SK-N-SH (cell line): ENCODE measurements at regions not wholly inside any gene's neighbourhood (a gene's known extent, or its start where the extent isn't known, plus 50 kb on each side); places are given as distances from the start of the nearest gene placed in this dataset.

Experiments
- CTCF ChIA-PET: fragments of 300-600, 350-600 bp; formaldehyde crosslinking; extraction: SDS; loops from one replicate; lab custom pipeline; 2021; lab: Yijun Ruan, JAX
- POLR2A ChIA-PET: fragments of 350-600 bp; sonication (Branson Sonifier 250); formaldehyde crosslinking; extraction: SDS; loops from one replicate; lab custom pipeline; 2020; ENCODE audit warnings: antibody characterized with exemption, inconsistent platforms; lab: Yijun Ruan, JAX
- DNase-seq: peaks from one replicate; pipeline ENCODE4 v3.0.0; 2012
- H2AFZ ChIP-seq: fragments of 200-600 bp; sonication (generic); 2 replicates; pipeline ENCODE4 v1.8.1; 2016; ENCODE audit warnings: antibody characterized with exemption, mild to moderate bottlenecking, low read depth
- H3F3A ChIP-seq: fragments of 200-600 bp; sonication (generic); replicated peaks from 2 replicates; pipeline ENCODE3; 2016; ENCODE audit warnings: antibody characterized with exemption, mild to moderate bottlenecking; ENCODE audit not compliant: insufficient read depth
- H3K27ac ChIP-seq, 2 experiments: fragments of 200-500 bp in 1 of 2; fragments of 200-600 bp in 1 of 2; sonication (Bioruptor generic) in 1 of 2; sonication (generic), shearing (Covaris generic) in 1 of 2; 2 replicates each; pipeline versions ENCODE4 v1.5.1 to v1.6.1; 2014 to 2016; ENCODE audit warnings: low read depth in 2 of 2, inconsistent platforms in 1 of 2, low read length in 1 of 2, mild to moderate bottlenecking in 1 of 2, mixed read lengths in 1 of 2
- H3K27me3 ChIP-seq: fragments of 200-600 bp; sonication (generic), shearing (Covaris generic); 2 replicates; pipeline ENCODE4 v1.6.1; 2016; ENCODE audit warnings: mixed run types; ENCODE audit not compliant: insufficient read depth
- H3K36me3 ChIP-seq, 2 experiments: fragments of 200-500 bp in 1 of 2; fragments of 200-600 bp in 1 of 2; sonication (Bioruptor generic) in 1 of 2; sonication (generic) in 1 of 2; replicated peaks in 1 of 2; 2 replicates each; pipeline versions ENCODE3 to v1.5.1; 2014 to 2016; ENCODE audit warnings: low read length in 1 of 2, mild to moderate bottlenecking in 1 of 2; ENCODE audit not compliant: insufficient read depth in 2 of 2, control insufficient read depth in 1 of 2
- H3K4me1 ChIP-seq, 2 experiments: fragments of 200-500 bp in 1 of 2; fragments of 200-600 bp in 1 of 2; sonication (Bioruptor generic) in 1 of 2; sonication (generic), shearing (Covaris generic) in 1 of 2; 2 replicates each; pipeline versions ENCODE4 v1.5.1 to v1.6.1; 2014 to 2016; ENCODE audit warnings: low read depth in 1 of 2, low read length in 1 of 2, mixed run types in 1 of 2; ENCODE audit not compliant: insufficient read depth in 2 of 2, control insufficient read depth in 1 of 2
- H3K4me2 ChIP-seq: fragments of 200-600 bp; sonication (generic), shearing (Covaris generic); 2 replicates; pipeline ENCODE4 v1.6.1; 2017; ENCODE audit warnings: mixed run types
- H3K4me3 ChIP-seq, 2 experiments: fragments of 200-500 bp in 1 of 2; fragments of 200-600 bp in 1 of 2; sonication (Bioruptor generic) in 1 of 2; sonication (generic), shearing (Covaris generic) in 1 of 2; 2 replicates each; pipeline versions ENCODE4 v1.5.1 to v1.8.1; 2014 to 2016; ENCODE audit warnings: low read depth in 2 of 2, inconsistent platforms in 1 of 2, low read length in 1 of 2, mild to moderate bottlenecking in 1 of 2, mixed read lengths in 1 of 2, moderate library complexity in 1 of 2
- H3K79me2 ChIP-seq: fragments of 200-600 bp; sonication (generic); 2 replicates; pipeline ENCODE4 v1.8.1; 2017; ENCODE audit warnings: mild to moderate bottlenecking; ENCODE audit not compliant: insufficient read depth
- H3K9ac ChIP-seq: fragments of 200-600 bp; sonication (generic); 2 replicates; pipeline ENCODE4 v1.6.1; 2017; ENCODE audit warnings: mixed run types
- H3K9me2 ChIP-seq: fragments of 200-600 bp; sonication (generic); 2 replicates; pipeline ENCODE4 v1.6.1; 2017; ENCODE audit warnings: mixed run types
- H3K9me3 ChIP-seq: fragments of 200-600 bp; sonication (generic); 2 replicates; pipeline ENCODE4 v1.6.1; 2017; ENCODE audit warnings: mixed run types, mild to moderate bottlenecking, moderate library complexity
- H4K20me1 ChIP-seq: fragments of 200-600 bp; sonication (generic); 2 replicates; pipeline ENCODE4 v1.6.1; 2017; ENCODE audit warnings: mild to moderate bottlenecking, mixed run types; ENCODE audit not compliant: insufficient read depth
- CHD2 ChIP-seq: fragments of 150-350 bp; IDR thresholded peaks from 2 replicates; pipeline ENCODE4 v1.6.1; 2018; ENCODE audit warnings: low read length; ENCODE audit not compliant: partially characterized antibody
- CTCF ChIP-seq: fragments of 200-600 bp; sonication (generic); IDR thresholded peaks from 2 replicates; pipeline ENCODE4 v1.6.1; 2017; ENCODE audit warnings: antibody characterized with exemption, mild to moderate bottlenecking, moderate library complexity
- ELF1 ChIP-seq: IDR thresholded peaks from 2 replicates; pipeline ENCODE4 v1.4.0; 2012
- EP300 ChIP-seq, 2 experiments: IDR thresholded peaks; 2 replicates each; pipeline versions ENCODE4 v1.4.0 to v1.6.1; 2012; ENCODE audit warnings: borderline replicate concordance in 1 of 2, low read depth in 1 of 2, low read length in 1 of 2
- FOXJ3 ChIP-seq: sonication (generic); formaldehyde crosslinking; IDR thresholded peaks from 2 replicates; pipeline ENCODE4 v1.5.1; 2020; ENCODE audit warnings: mild to moderate bottlenecking, missing genetic modification reagents
- POLR2AphosphoS5 ChIP-seq: IDR thresholded peaks from 2 replicates; pipeline ENCODE4 v1.6.1; 2012; ENCODE audit warnings: low read depth, low read length
- SIN3A ChIP-seq: IDR thresholded peaks from 2 replicates; pipeline ENCODE4 v1.6.1; 2012; ENCODE audit warnings: low read depth, mild to moderate bottlenecking, low read length, moderate library complexity, borderline replicate concordance
- SMC3 ChIP-seq: IDR thresholded peaks from 2 replicates; pipeline ENCODE4 v1.6.1; 2012; ENCODE audit warnings: low read depth, low read length, improper control_type of control experiment
- TAF1 ChIP-seq: IDR thresholded peaks from 2 replicates; pipeline ENCODE4 v1.6.1; 2012; ENCODE audit warnings: low read depth, mild to moderate bottlenecking, low read length, moderate library complexity, borderline replicate concordance
- TEAD4 ChIP-seq: IDR thresholded peaks from 2 replicates; pipeline ENCODE4 v1.4.0; 2012; ENCODE audit warnings: mild to moderate bottlenecking, borderline replicate concordance; ENCODE audit not compliant: insufficient read depth
- WGBS: methylation state at CpG from one replicate; pipeline ENCODE4 v1.1.6; 2017; ENCODE audit warnings: low lambda C conversion rate; 5-methylcytosine and 5-hydroxymethylcytosine counted together
- TF ChIP-seq, protein P1 (sequence below): IDR thresholded peaks from 2 replicates; pipeline ENCODE4 v1.6.1; 2012; ENCODE audit warnings: mild to moderate bottlenecking, low read depth, low read length, moderate library complexity
- TF ChIP-seq, protein P2 (sequence below): fragments of 150-350 bp; IDR thresholded peaks from 2 replicates; pipeline ENCODE4 v1.6.1; 2016; ENCODE audit warnings: mild to moderate bottlenecking, low read depth, low read length

DNA sequence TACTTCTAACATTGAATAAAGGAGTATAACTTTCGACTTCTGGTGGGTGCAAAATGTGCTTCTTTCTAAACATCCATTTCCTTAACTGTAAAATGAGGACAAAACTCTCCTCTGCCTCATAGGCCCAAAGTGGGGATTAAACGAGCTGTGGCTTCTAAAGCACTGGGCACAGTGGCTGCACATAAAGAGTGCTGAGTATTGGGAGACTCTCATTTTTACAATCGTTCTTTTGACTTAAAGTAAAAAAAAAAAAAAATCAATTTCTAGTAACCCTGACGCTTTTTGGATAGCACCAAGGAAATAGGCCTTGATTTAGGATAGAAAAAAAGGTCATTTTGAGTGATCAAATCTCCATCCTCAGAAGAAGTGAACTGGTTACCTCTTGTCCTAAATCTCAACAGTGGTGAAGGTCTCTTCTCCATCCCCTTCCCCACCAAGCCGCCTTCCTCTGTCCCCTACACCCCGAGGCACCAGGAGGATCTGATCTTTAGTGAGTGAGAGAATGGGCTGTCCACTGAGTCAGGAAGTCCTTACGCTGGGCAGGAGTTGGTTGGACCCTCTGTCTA, 161.6 kb downstream of the DDX1 start:
- Histone ChIP-seq H3F3A (no peaks in the 10 kb centered on the region), H3K79me2 (no peaks in the 10 kb centered on the region), H3K36me3 (no peaks in the 10 kb centered on the region), H3K9ac (no peak overlapping the region), H3K27ac (no peak overlapping the region), H4K20me1 (no peaks in the 10 kb centered on the region), H3K4me2 (no peak overlapping the region), H2AFZ (no peak overlapping the region), H3K9me3 (0 out of 2 replicates have a peak, but pooled peaks cover 4% of the 10 kb centered on the region), H3K4me3 (no peak overlapping the region), H3K4me1 (no peaks in the 10 kb centered on the region; a peak in 1 of 4 replicates), H3K27me3 (no peaks in the 10 kb centered on the region), H3K9me2 (no peaks in the 10 kb centered on the region)
- no peak for DNase-seq
- TF ChIP-seq, protein P1, sequence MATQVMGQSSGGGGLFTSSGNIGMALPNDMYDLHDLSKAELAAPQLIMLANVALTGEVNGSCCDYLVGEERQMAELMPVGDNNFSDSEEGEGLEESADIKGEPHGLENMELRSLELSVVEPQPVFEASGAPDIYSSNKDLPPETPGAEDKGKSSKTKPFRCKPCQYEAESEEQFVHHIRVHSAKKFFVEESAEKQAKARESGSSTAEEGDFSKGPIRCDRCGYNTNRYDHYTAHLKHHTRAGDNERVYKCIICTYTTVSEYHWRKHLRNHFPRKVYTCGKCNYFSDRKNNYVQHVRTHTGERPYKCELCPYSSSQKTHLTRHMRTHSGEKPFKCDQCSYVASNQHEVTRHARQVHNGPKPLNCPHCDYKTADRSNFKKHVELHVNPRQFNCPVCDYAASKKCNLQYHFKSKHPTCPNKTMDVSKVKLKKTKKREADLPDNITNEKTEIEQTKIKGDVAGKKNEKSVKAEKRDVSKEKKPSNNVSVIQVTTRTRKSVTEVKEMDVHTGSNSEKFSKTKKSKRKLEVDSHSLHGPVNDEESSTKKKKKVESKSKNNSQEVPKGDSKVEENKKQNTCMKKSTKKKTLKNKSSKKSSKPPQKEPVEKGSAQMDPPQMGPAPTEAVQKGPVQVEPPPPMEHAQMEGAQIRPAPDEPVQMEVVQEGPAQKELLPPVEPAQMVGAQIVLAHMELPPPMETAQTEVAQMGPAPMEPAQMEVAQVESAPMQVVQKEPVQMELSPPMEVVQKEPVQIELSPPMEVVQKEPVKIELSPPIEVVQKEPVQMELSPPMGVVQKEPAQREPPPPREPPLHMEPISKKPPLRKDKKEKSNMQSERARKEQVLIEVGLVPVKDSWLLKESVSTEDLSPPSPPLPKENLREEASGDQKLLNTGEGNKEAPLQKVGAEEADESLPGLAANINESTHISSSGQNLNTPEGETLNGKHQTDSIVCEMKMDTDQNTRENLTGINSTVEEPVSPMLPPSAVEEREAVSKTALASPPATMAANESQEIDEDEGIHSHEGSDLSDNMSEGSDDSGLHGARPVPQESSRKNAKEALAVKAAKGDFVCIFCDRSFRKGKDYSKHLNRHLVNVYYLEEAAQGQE = no peak
- TF ChIP-seq TEAD4 = no peak
- TF ChIP-seq, protein P2, sequence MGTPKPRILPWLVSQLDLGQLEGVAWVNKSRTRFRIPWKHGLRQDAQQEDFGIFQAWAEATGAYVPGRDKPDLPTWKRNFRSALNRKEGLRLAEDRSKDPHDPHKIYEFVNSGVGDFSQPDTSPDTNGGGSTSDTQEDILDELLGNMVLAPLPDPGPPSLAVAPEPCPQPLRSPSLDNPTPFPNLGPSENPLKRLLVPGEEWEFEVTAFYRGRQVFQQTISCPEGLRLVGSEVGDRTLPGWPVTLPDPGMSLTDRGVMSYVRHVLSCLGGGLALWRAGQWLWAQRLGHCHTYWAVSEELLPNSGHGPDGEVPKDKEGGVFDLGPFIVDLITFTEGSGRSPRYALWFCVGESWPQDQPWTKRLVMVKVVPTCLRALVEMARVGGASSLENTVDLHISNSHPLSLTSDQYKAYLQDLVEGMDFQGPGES = no peak
- ChIA-PET CTCF (no interaction called here), POLR2A (no interaction called here)
- WGBS = 19% methylated on average over 6 of the region's 7 CpGs

DNA sequence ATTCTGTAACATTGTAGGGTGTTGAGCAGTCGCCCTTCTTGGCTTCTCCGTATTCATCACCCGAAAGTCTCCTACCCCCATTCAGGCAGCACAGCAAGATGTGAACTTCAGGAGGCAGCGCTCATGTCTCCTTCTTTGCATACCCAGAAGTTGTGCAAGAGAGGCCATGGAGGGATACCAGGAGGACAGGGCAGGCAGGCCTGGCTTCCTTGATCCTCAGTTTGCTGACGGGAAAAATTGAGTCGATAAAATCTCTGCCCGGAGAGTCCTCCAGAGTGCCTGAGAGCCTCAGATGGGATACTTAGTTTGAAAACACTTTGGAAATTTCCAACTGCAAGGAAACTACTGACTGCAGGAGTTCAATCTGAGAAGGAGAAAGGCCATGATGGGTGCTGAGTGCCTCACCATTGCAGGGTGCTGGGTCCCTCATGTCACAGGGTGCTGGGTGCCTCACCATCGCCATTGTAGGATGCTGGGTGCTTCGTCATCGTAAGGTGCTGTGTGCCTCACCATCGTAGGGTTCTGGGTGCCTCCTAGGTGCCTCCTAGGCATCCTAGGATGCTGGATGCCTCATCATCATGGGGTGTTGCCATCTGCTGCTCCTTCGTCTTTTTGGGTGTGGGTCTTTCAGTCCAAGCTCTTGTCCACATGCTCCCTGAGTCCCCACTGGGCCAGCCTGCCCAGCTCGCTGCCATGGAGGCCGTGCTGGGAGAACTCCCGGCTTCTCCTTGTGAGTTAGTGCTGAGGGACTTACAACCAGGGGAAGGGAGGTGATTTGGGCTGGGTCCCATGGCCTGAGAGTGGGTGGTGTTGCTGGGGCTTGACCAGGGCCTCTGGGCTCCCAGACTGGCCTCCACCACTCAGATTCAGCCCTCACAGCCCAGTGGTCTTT, 162.4 kb downstream of the DDX1 start:
- no peaks in the 10 kb centered on the region for H3F3A ChIP-seq
- no peaks in the 10 kb centered on the region; a peak in 1 of 4 replicates for H3K4me1 ChIP-seq
- H3K9me3 ChIP-seq = 0 out of 2 replicates have a peak, but pooled peaks cover 4% of the 10 kb centered on the region
- POLR2A ChIA-PET = no interaction called here
- H3K9me2 ChIP-seq = no peaks in the 10 kb centered on the region
- no peak overlapping the region for H3K4me2 ChIP-seq
- 44% methylated on average over 14 of the region's 15 CpGs for WGBS
- DNase-seq = no peak
- no peak overlapping the region for H3K4me3 ChIP-seq
- H3K79me2 ChIP-seq = no peaks in the 10 kb centered on the region
- H3K27me3 ChIP-seq = no peaks in the 10 kb centered on the region
- no peak for TF ChIP-seq SIN3A
- no peak for TF ChIP-seq CTCF
- no peak for TF ChIP-seq ELF1
- TF ChIP-seq TAF1 = no peak
- TF ChIP-seq POLR2AphosphoS5 = no peak
- no peak for TF ChIP-seq FOXJ3 (CRISPR knock-in tag)
- TF ChIP-seq CHD2 = no peak
- no peak for TF ChIP-seq SMC3
- TF ChIP-seq EP300 (IDR thresholded peaks at IDR 0.05; ENCODE audit: borderline replicate concordance in 1 of 2, low read depth in 1 of 2, low read length in 1 of 2) = no peak
- no peaks in the 10 kb centered on the region for H4K20me1 ChIP-seq
- H3K36me3 ChIP-seq = no peaks in the 10 kb centered on the region
- no peak overlapping the region for H2AFZ ChIP-seq
- H3K9ac ChIP-seq = no peak overlapping the region
- CTCF ChIA-PET = interaction anchor here (1.2 kb wide), 1 partner anchor 10 kb away, joined by 5 read pairs; no protein-coding TSS in a partner anchor
- H3K27ac ChIP-seq = no peak overlapping the region
